ENCODE measurements at regions not wholly inside any gene's neighbourhood (a gene's known extent, or its start where the extent isn't known, plus 50 kb on each side); places are given as distances from the start of the nearest gene placed in this dataset.

DNA sequence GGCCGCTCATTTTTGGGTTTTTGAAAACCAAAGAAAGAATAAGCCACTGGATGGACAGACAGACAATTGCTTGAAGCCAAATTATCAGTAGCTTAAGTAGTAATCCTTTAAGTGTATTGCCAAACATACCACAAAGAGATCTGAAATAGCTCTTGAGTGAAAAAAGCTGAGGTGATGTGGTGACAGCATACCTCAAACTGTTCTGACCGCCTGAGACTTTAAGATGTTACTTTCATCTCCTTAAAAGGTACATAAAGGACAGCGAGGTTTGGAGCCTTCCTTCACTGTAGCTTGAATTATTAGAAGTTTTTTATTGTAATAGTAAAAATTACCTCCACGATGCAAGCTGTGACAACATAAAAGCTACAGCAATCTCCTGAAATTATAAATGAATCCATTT, 271.5 kb upstream of the FAM241A start:
- TF ChIP-seq POLR2AphosphoS5 (IDR thresholded peaks at IDR 0.05; ENCODE audit: low read depth, low read length) (no peak), POLR2A (IDR thresholded peaks at IDR 0.05; ENCODE audit: low read depth, low read length) (no peak), TAF1 (IDR thresholded peaks at IDR 0.05; ENCODE audit: low read depth, low read length) (no peak), SPI1 (IDR thresholded peaks at IDR 0.05; ENCODE audit: low read depth, low read length) (no peak), POU2F2 (IDR thresholded peaks at IDR 0.05; ENCODE audit: low read depth, low read length) (no peak)
